Trophoblast cell (in vitro differentiated cells and primary cell): ENCODE measurements at regions not wholly inside any gene's neighbourhood (a gene's known extent, or its start where the extent isn't known, plus 50 kb on each side); places are given as distances from the start of the nearest gene placed in this dataset.
A peak's percentile ranks its signal among the peaks of the same experiment; 100 is the strongest.

ENCODE experiments used
- DNase-seq, 2 donors: peaks; one replicate each; pipeline ENCODE4 v3.0.0-alpha.2; 2016
- H2AFZ ChIP-seq: 2 replicates; pipeline ENCODE4 v1.6.1; 2013; ENCODE audit warnings: low read length, moderate library complexity, mild to moderate bottlenecking; ENCODE audit not compliant: insufficient read depth, poor library complexity
- H2AK5ac ChIP-seq: 2 replicates; pipeline ENCODE4 v1.6.1; 2013; ENCODE audit warnings: mild to moderate bottlenecking, low read length
- H2BK120ac ChIP-seq: 2 replicates; pipeline ENCODE4 v1.6.1; 2013; ENCODE audit warnings: low read length, mild to moderate bottlenecking, moderate library complexity; ENCODE audit not compliant: insufficient read depth, poor library complexity
- H2BK12ac ChIP-seq: 2 replicates; pipeline ENCODE4 v1.6.1; 2013; ENCODE audit warnings: mild to moderate bottlenecking, low read length, moderate library complexity
- H2BK5ac ChIP-seq: 2 replicates; pipeline ENCODE4 v1.6.1; 2013; ENCODE audit warnings: low read length, low read depth, moderate library complexity, mild to moderate bottlenecking; ENCODE audit not compliant: poor library complexity
- H3K14ac ChIP-seq: 2 replicates; pipeline ENCODE4 v1.6.1; 2013; ENCODE audit warnings: mild to moderate bottlenecking, low read length
- H3K18ac ChIP-seq: 2 replicates; pipeline ENCODE4 v1.6.1; 2013; ENCODE audit warnings: mild to moderate bottlenecking, low read length
- H3K23ac ChIP-seq: 2 replicates; pipeline ENCODE4 v1.6.1; 2013; ENCODE audit warnings: low read length
- H3K27ac ChIP-seq: 2 replicates; pipeline ENCODE4 v1.5.1; 2013; ENCODE audit warnings: low read depth, mild to moderate bottlenecking, inconsistent platforms, low read length, moderate library complexity
- H3K27me3 ChIP-seq: 2 replicates; pipeline ENCODE4 v1.6.1; 2013; ENCODE audit warnings: inconsistent platforms, mild to moderate bottlenecking, low read length, moderate library complexity; ENCODE audit not compliant: insufficient read depth
- H3K36me3 ChIP-seq, 2 experiments: 1 replicate in 1 of 2; 2 replicates in 1 of 2; pipeline ENCODE4 v1.6.1; 2013; ENCODE audit warnings: low read length in 2 of 2, mild to moderate bottlenecking in 2 of 2, moderate library complexity in 1 of 2; ENCODE audit not compliant: insufficient read depth in 2 of 2, control insufficient read depth in 1 of 2
- H3K4ac ChIP-seq: 2 replicates; pipeline ENCODE4 v1.6.1; 2013; ENCODE audit warnings: low read depth, mild to moderate bottlenecking, low read length, moderate library complexity
- H3K4me1 ChIP-seq, 2 experiments: 1 replicate in 1 of 2; 2 replicates in 1 of 2; pipeline ENCODE4 v1.6.1; 2013; ENCODE audit warnings: low read length in 2 of 2, mild to moderate bottlenecking in 2 of 2, moderate library complexity in 1 of 2; ENCODE audit not compliant: insufficient read depth in 2 of 2, control insufficient read depth in 1 of 2
- H3K4me2 ChIP-seq: 2 replicates; pipeline ENCODE4 v1.6.1; 2013; ENCODE audit warnings: inconsistent platforms, mild to moderate bottlenecking, low read length, moderate library complexity
- H3K4me3 ChIP-seq: 2 replicates; pipeline ENCODE4 v1.5.1; 2013; ENCODE audit warnings: mild to moderate bottlenecking, low read depth, low read length, inconsistent platforms
- H3K79me1 ChIP-seq: one replicate; pipeline ENCODE4 v1.6.1; 2013; ENCODE audit warnings: low read length
- H3K79me2 ChIP-seq: 2 replicates; pipeline ENCODE4 v1.6.1; 2013; ENCODE audit warnings: low read length, mild to moderate bottlenecking; ENCODE audit not compliant: control insufficient read depth, insufficient read depth, poor library complexity
- H3K9ac ChIP-seq: 2 replicates; pipeline ENCODE4 v1.6.1; 2013; ENCODE audit warnings: mild to moderate bottlenecking, low read length
- H3K9me3 ChIP-seq: 2 replicates; pipeline ENCODE4 v1.6.1; 2013; ENCODE audit warnings: low read depth, mild to moderate bottlenecking, control low read depth, inconsistent platforms, low read length; ENCODE audit not compliant: insufficient read depth
- H4K12ac ChIP-seq: 2 replicates; pipeline ENCODE4 v1.6.1; 2013; ENCODE audit warnings: low read depth, mild to moderate bottlenecking, low read length, moderate library complexity
- H4K8ac ChIP-seq: 2 replicates; pipeline ENCODE4 v1.6.1; 2013; ENCODE audit warnings: low read depth, mild to moderate bottlenecking, low read length, moderate library complexity
- H4K91ac ChIP-seq: one replicate; pipeline ENCODE4 v1.6.1; 2013; ENCODE audit warnings: low read depth, mild to moderate bottlenecking, low read length, moderate library complexity
- WGBS: extraction: QIAGEN DNeasy Blood & Tissue Kit; methylation state at CpG from one replicate; pipeline ENCODE4 v1.1.7; 2013; ENCODE audit warnings: missing lambda C conversion rate; ENCODE audit not compliant: insufficient read length, insufficient coverage; ENCODE audit errors: extremely low coverage; 5-methylcytosine and 5-hydroxymethylcytosine counted together

DNA sequence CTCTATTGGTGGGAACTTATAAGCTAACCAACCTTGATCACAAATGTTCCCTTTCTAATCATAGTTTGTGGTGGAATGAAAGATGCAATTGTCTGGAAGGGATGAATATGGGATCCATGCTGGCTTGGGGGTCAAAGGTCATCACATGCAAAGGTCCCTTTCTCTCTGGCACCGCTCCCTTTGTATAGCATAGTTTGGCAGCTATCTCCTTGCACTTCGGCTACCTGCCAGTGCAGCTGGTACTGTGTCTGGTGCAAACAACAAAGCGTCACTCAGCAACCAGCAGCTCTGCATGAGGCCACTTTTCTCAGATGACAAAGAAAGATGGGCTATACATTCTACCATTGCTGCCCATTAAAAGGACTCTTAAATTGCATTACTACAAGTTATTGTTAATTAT lies 188.2 kb upstream of the NFIA start:
- Histone ChIP-seq H2BK12ac (no peak overlapping the region), H3K14ac (no peak overlapping the region), H2AK5ac (no peak overlapping the region), H3K4me3 (no peak overlapping the region), H3K23ac (no peak overlapping the region), H2BK5ac (no peak overlapping the region), H3K4me1 (no peaks in the 10 kb centered on the region), H3K4ac (no peak overlapping the region), H4K91ac (no peak overlapping the region), H3K27me3 (no peaks in the 10 kb centered on the region), H3K18ac (no peak overlapping the region), H4K12ac (no peak overlapping the region), H3K27ac (no peak overlapping the region), H3K9ac (no peak overlapping the region), H2BK120ac (no peak overlapping the region), H3K9me3 (no peaks in the 10 kb centered on the region), H3K36me3 (no peaks in the 10 kb centered on the region), H4K8ac (no peak overlapping the region), H3K4me2 (no peak overlapping the region), H2AFZ (no peak overlapping the region), H3K79me2 (no peaks in the 10 kb centered on the region), H3K79me1 (no peaks in the 10 kb centered on the region)
- no CpG with 5 or more reads among the region's 3 CpGs for WGBS
- DNase-seq, result no peak

DNA sequence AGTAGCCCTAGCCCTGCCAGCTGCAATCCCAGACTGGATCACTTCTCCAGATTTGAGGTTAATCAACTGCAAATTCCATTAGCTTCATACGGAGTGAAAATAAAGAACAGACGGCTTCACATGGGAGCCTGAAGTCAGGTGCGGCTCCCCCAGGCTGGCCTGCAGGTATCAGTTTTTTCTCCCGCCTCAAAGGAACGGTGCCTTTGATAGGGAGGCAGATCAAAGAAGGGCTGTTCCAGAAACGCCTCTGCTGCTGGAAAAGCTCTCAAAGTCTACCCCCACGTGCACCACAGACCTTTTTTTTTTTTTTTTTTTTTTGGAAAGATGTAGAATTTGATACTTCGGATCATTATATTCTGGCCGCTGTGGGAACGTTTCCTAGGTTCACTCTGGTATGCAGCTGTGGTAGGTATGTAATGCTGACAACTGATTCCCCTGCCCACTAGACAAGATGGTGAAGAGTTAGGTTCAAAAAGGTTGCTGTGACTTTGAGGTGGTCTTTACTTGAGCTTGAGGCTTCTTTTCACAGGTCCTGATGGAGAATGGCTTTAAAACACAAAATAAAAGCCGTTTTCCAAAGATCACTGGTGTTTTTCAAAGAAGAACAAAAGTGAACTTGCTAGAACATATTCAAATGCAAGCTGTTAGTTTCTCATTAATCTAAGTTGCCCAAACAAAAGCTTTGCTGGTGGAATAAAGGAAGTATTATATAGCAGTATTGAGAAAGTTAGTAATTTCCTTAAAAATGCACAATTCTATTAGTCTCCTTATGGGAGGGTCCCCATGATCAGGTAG lies 189.0 kb upstream of the NFIA start:
- H4K12ac ChIP-seq, result no peak overlapping the region

DNA sequence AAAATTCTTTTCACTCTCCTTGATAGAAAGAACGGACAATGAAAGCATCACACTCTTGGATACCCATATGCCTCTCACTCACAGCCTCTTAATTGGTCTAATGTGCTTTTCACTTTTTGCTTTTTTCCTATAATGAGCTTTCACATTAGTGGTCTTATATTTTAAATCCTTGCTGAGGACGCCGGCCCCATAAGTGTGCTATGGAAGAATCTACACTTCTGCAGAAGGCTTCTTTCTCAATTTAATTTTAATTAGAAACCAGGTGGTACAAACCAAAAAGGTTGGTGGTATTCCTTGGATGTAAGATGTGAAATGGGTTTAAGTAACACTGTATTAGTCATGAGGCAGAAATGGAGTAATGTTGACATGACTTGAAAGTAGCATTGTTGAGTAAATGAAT lies 190.6 kb upstream of the NFIA start:
- Histone ChIP-seq H2BK120ac (no peak overlapping the region), H2AK5ac (no peak overlapping the region), H3K27ac (no peak overlapping the region), H2AFZ (no peak overlapping the region), H3K4me2 (no peak overlapping the region), H3K9me3 (no peaks in the 10 kb centered on the region), H2BK12ac (no peak overlapping the region), H3K18ac (no peak overlapping the region), H3K23ac (no peak overlapping the region), H3K4ac (no peak overlapping the region), H3K27me3 (no peaks in the 10 kb centered on the region), H4K8ac (no peak overlapping the region), H3K14ac (no peak overlapping the region), H3K4me3 (no peak overlapping the region), H3K4me1 (peaks cover 5% of the 10 kb centered on the region in 2 experiments), H3K79me2 (no peaks in the 10 kb centered on the region), H2BK5ac (no peak overlapping the region), H3K36me3 (no peaks in the 10 kb centered on the region), H4K91ac (no peak overlapping the region), H3K9ac (no peak overlapping the region), H3K79me1 (no peaks in the 10 kb centered on the region), H4K12ac (no peak overlapping the region)
- whole genome bisulfite sequencing, result no CpG with 5 or more reads among the region's 3 CpGs
- peak in 1 of 2 donors; percentile 13 for DNase-seq

More for the DNA sequence above, 189.0 kb upstream of the NFIA start:
- no peak overlapping the region for H2BK120ac ChIP-seq
- H3K18ac ChIP-seq, result no peak overlapping the region
- no peak overlapping the region for H2AFZ ChIP-seq
- no peaks in the 10 kb centered on the region for H3K27me3 ChIP-seq
- no peaks in the 10 kb centered on the region for H3K36me3 ChIP-seq
- no peak overlapping the region for H3K27ac ChIP-seq
- H3K4me3 ChIP-seq, result no peak overlapping the region
- no peak overlapping the region for H2AK5ac ChIP-seq
- H3K79me2 ChIP-seq, result no peaks in the 10 kb centered on the region
- no peak overlapping the region for H3K9ac ChIP-seq
- no peak overlapping the region for H2BK12ac ChIP-seq
- no peak for DNase-seq
- H4K8ac ChIP-seq, result no peak overlapping the region
- no peak overlapping the region for H4K91ac ChIP-seq
- no CpG with 5 or more reads among the region's 11 CpGs for WGBS
- H3K79me1 ChIP-seq, result no peaks in the 10 kb centered on the region
- H3K4me2 ChIP-seq, result no peak overlapping the region
- no peak overlapping the region for H3K14ac ChIP-seq
- no peaks in the 10 kb centered on the region for H3K9me3 ChIP-seq
- no peak overlapping the region for H3K23ac ChIP-seq
- no peak overlapping the region for H3K4ac ChIP-seq
- no peak overlapping the region for H2BK5ac ChIP-seq
- no peaks in the 10 kb centered on the region for H3K4me1 ChIP-seq

DNA sequence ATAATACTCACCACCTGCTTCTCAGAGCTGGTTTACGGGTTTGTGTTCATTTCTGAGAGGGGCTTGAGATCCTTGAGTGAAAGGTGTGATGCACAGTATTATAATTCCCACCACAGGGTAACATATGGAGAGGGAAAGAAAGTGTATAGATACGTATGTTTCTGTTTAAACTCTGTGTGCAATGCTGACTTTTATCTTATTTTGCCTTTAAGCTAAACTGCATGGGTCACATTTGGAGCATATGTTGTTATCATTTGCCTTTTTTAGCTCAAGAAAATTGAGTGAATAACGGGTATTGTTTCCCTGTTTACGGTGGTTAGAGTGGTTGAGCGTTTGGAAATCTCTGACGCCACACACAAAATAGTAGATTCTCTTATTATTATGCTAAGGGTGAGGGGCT lies 191.1 kb upstream of the NFIA start:
- Histone ChIP-seq H2AFZ (no peak overlapping the region), H3K4me1 (peaks cover 5% of the 10 kb centered on the region in 2 experiments), H4K8ac (no peak overlapping the region), H3K4ac (no peak overlapping the region), H3K27me3 (no peaks in the 10 kb centered on the region), H3K23ac (no peak overlapping the region), H4K91ac (no peak overlapping the region), H3K36me3 (no peaks in the 10 kb centered on the region), H3K18ac (no peak overlapping the region), H3K14ac (no peak overlapping the region), H3K79me2 (no peaks in the 10 kb centered on the region), H3K27ac (no peak overlapping the region), H3K4me3 (no peak overlapping the region), H3K9ac (no peak overlapping the region), H3K4me2 (no peak overlapping the region), H2BK12ac (no peak overlapping the region), H3K79me1 (no peaks in the 10 kb centered on the region), H4K12ac (no peak overlapping the region), H2AK5ac (no peak overlapping the region), H3K9me3 (no peaks in the 10 kb centered on the region), H2BK5ac (no peak overlapping the region), H2BK120ac (no peak overlapping the region)
- no peak for DNase-seq
- whole genome bisulfite sequencing, result no CpG with 5 or more reads among the region's 6 CpGs
